ENCODE measurements at regions not wholly inside any gene's neighbourhood (a gene's known extent, or its start where the extent isn't known, plus 50 kb on each side); places are given as distances from the start of the nearest gene placed in this dataset.
"Not testable (repeated sequence)": the region's sequence is repeated elsewhere in the genome, so short reads cannot be mapped to it uniquely, and the experiment has no call there.

GRCh38 chr4:72765788-72766187 is 196.8 kb upstream of the ADAMTS3 start:
- not testable (repeated sequence) for H2AFZ ChIP-seq (ENCODE audit: low read length); H3K9me3 ChIP-seq (ENCODE audit: low read length); H3K4me2 ChIP-seq (ENCODE audit: low read depth, low read length, poor library complexity, severe bottlenecking); H3K36me3 ChIP-seq (ENCODE audit: insufficient read depth, low read length); H3K27me3 ChIP-seq (ENCODE audit: low read length); H3K9ac ChIP-seq (ENCODE audit: low read length); H3K4me1 ChIP-seq (ENCODE audit: low read length); H3K79me2 ChIP-seq (ENCODE audit: low read length); H3K27ac ChIP-seq (ENCODE audit: low read length); DNase-seq; H3K9me2 ChIP-seq (replicated peaks; ENCODE audit: insufficient read depth, low read length); H3K4me3 ChIP-seq (ENCODE audit: low read length); H4K20me1 ChIP-seq (ENCODE audit: insufficient read depth, low read depth, low read length)

GRCh38 chr4:72761368-72762038 is 192.5 kb upstream of the ADAMTS3 start:
- no peak overlapping the region for H3K27ac ChIP-seq (ENCODE audit: low read length)
- no peak overlapping the region for H2AFZ ChIP-seq (ENCODE audit: low read length)
- no peak overlapping the region for H3K4me2 ChIP-seq (ENCODE audit: low read depth, low read length, poor library complexity, severe bottlenecking)
- H3K4me1 ChIP-seq (ENCODE audit: low read length) = no peaks in the 10 kb centered on the region
- H3K27me3 ChIP-seq (ENCODE audit: low read length) = no peaks in the 10 kb centered on the region
- H3K9me2 ChIP-seq (replicated peaks; ENCODE audit: insufficient read depth, low read length) = no peaks in the 10 kb centered on the region
- H3K36me3 ChIP-seq (ENCODE audit: insufficient read depth, low read length) = no peaks in the 10 kb centered on the region
- no peaks in the 10 kb centered on the region for H4K20me1 ChIP-seq (ENCODE audit: insufficient read depth, low read depth, low read length)
- DNase-seq = no peak
- no peaks in the 10 kb centered on the region for H3K79me2 ChIP-seq (ENCODE audit: low read length)
- no peak overlapping the region for H3K4me3 ChIP-seq (ENCODE audit: low read length)
- no peak overlapping the region for H3K9ac ChIP-seq (ENCODE audit: low read length)
- no peaks in the 10 kb centered on the region for H3K9me3 ChIP-seq (ENCODE audit: low read length)

- not testable (repeated sequence) for H3K27me3 ChIP-seq (ENCODE audit: low read length); H3K9me2 ChIP-seq (replicated peaks; ENCODE audit: insufficient read depth, low read length); H3K9me3 ChIP-seq (ENCODE audit: low read length); H3K4me1 ChIP-seq (ENCODE audit: low read length); H3K36me3 ChIP-seq (ENCODE audit: insufficient read depth, low read length); H3K9ac ChIP-seq (ENCODE audit: low read length); H3K4me3 ChIP-seq (ENCODE audit: low read length); H4K20me1 ChIP-seq (ENCODE audit: insufficient read depth, low read depth, low read length); H3K4me2 ChIP-seq (ENCODE audit: low read depth, low read length, poor library complexity, severe bottlenecking); H2AFZ ChIP-seq (ENCODE audit: low read length); H3K27ac ChIP-seq (ENCODE audit: low read length); H3K79me2 ChIP-seq (ENCODE audit: low read length); DNase-seq
These were observed 184.4 kb upstream of the ADAMTS3 start for GRCh38 chr4:72753414-72753813.

DNA sequence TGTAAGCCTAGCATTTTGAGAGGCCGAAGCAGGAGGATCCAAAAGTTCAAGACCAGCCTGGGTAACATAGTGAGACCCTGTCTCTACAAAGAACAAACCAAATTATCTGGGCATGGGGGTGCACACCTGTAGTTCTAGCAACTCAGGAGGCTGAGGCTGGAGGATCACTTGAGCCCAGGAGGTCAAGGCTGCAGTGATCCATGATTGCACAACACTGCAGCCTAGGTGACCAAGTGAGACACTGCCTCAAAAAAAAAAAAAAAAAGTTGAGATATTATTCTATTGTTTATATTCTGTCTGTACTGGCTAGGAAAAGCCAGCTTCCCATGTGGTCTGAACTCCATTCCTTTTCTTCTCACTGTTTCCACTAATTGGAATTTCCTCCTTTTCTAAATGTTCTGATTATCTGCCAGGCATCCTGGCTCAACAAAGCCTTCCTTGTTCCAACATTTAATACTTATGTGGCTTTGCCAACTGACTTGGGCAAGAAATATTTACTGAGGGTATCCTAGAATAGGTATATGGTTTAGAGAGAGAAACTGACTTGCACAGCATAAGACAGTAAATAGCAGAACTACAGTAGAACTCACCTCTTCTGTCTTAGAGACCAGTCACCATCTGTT is 175.2 kb upstream of the ADAMTS3 start:
- H3K9ac ChIP-seq (ENCODE audit: low read length) = no peak overlapping the region
- no peak for DNase-seq
- H2AFZ ChIP-seq (ENCODE audit: low read length) = no peak overlapping the region
- no peaks in the 10 kb centered on the region for H4K20me1 ChIP-seq (ENCODE audit: insufficient read depth, low read depth, low read length)
- no peaks in the 10 kb centered on the region for H3K36me3 ChIP-seq (ENCODE audit: insufficient read depth, low read length)
- no peak overlapping the region for H3K4me3 ChIP-seq (ENCODE audit: low read length)
- no peaks in the 10 kb centered on the region for H3K4me1 ChIP-seq (ENCODE audit: low read length)
- H3K9me3 ChIP-seq (ENCODE audit: low read length) = no peaks in the 10 kb centered on the region
- no peaks in the 10 kb centered on the region for H3K27me3 ChIP-seq (ENCODE audit: low read length)
- no peaks in the 10 kb centered on the region for H3K79me2 ChIP-seq (ENCODE audit: low read length)
- no peaks in the 10 kb centered on the region for H3K9me2 ChIP-seq (replicated peaks; ENCODE audit: insufficient read depth, low read length)
- no peak overlapping the region for H3K4me2 ChIP-seq (ENCODE audit: low read depth, low read length, poor library complexity, severe bottlenecking)
- no peak overlapping the region for H3K27ac ChIP-seq (ENCODE audit: low read length)

GRCh38 chr4:72743078-72743477 is 174.1 kb upstream of the ADAMTS3 start:
- DNase-seq = no peak
- Histone ChIP-seq H3K4me3 (ENCODE audit: low read length) (no peak overlapping the region), H3K36me3 (ENCODE audit: insufficient read depth, low read length) (no peaks in the 10 kb centered on the region), H3K9me2 (replicated peaks; ENCODE audit: insufficient read depth, low read length) (no peaks in the 10 kb centered on the region), H3K27me3 (ENCODE audit: low read length) (no peaks in the 10 kb centered on the region), H3K9ac (ENCODE audit: low read length) (no peak overlapping the region), H3K9me3 (ENCODE audit: low read length) (no peaks in the 10 kb centered on the region), H3K27ac (ENCODE audit: low read length) (no peak overlapping the region), H2AFZ (ENCODE audit: low read length) (no peak overlapping the region), H3K79me2 (ENCODE audit: low read length) (no peaks in the 10 kb centered on the region), H3K4me2 (ENCODE audit: low read depth, low read length, poor library complexity, severe bottlenecking) (no peak overlapping the region), H3K4me1 (ENCODE audit: low read length) (no peaks in the 10 kb centered on the region), H4K20me1 (ENCODE audit: insufficient read depth, low read depth, low read length) (no peaks in the 10 kb centered on the region)

- Histone ChIP-seq H3K9me3 (ENCODE audit: low read length) (no peaks in the 10 kb centered on the region), H2AFZ (ENCODE audit: low read length) (no peak overlapping the region), H3K4me1 (ENCODE audit: low read length) (no peaks in the 10 kb centered on the region)
These were observed 146.3 kb upstream of the ADAMTS3 start for GRCh38 chr4:72715299-72715698.

GRCh38 chr4:72714482-72715279 is 145.7 kb upstream of the ADAMTS3 start:
- H3K4me2 ChIP-seq (ENCODE audit: low read depth, low read length, poor library complexity, severe bottlenecking) = no peak overlapping the region
- DNase-seq = no peak
- H3K9ac ChIP-seq (ENCODE audit: low read length) = no peak overlapping the region
- no peak overlapping the region for H3K4me3 ChIP-seq (ENCODE audit: low read length)
- H3K9me3 ChIP-seq (ENCODE audit: low read length) = no peaks in the 10 kb centered on the region
- H3K9me2 ChIP-seq (replicated peaks; ENCODE audit: insufficient read depth, low read length) = no peaks in the 10 kb centered on the region
- H4K20me1 ChIP-seq (ENCODE audit: insufficient read depth, low read depth, low read length) = no peaks in the 10 kb centered on the region
- no peaks in the 10 kb centered on the region for H3K79me2 ChIP-seq (ENCODE audit: low read length)
- H3K4me1 ChIP-seq (ENCODE audit: low read length) = no peaks in the 10 kb centered on the region
- no peak overlapping the region for H3K27ac ChIP-seq (ENCODE audit: low read length)
- H2AFZ ChIP-seq (ENCODE audit: low read length) = no peak overlapping the region
- no peaks in the 10 kb centered on the region for H3K36me3 ChIP-seq (ENCODE audit: insufficient read depth, low read length)
- H3K27me3 ChIP-seq (ENCODE audit: low read length) = no peaks in the 10 kb centered on the region

More at GRCh38 chr4:72715299-72715698, 146.3 kb upstream of the ADAMTS3 start:
- DNase-seq = no peak
- Histone ChIP-seq H4K20me1 (ENCODE audit: insufficient read depth, low read depth, low read length) (no peaks in the 10 kb centered on the region), H3K79me2 (ENCODE audit: low read length) (no peaks in the 10 kb centered on the region), H3K27ac (ENCODE audit: low read length) (no peak overlapping the region), H3K4me3 (ENCODE audit: low read length) (no peak overlapping the region), H3K36me3 (ENCODE audit: insufficient read depth, low read length) (no peaks in the 10 kb centered on the region), H3K9ac (ENCODE audit: low read length) (no peak overlapping the region), H3K4me2 (ENCODE audit: low read depth, low read length, poor library complexity, severe bottlenecking) (no peak overlapping the region), H3K27me3 (ENCODE audit: low read length) (no peaks in the 10 kb centered on the region), H3K9me2 (replicated peaks; ENCODE audit: insufficient read depth, low read length) (no peaks in the 10 kb centered on the region)

DNA sequence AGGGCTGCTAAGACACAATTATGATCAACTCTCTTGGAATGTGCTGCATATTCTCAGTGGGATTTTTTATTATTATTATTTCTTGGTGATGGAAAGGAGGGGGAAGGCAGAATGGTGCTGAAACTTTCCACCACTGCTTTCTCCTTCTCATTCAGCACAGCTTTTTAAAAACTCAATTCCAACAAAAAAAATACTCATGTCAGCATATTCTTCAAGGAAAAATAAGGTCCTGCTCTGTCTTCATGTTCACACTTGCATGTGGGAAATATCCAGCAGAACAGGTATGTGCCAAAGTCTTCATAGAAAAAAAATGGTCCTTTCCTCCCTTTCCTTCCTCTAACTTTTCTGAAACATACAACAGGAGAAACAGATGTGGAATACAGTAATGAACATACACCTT is 144.0 kb upstream of the ADAMTS3 start:
- H3K4me2 ChIP-seq (ENCODE audit: low read depth, low read length, poor library complexity, severe bottlenecking) = no peak overlapping the region
- H3K79me2 ChIP-seq (ENCODE audit: low read length) = no peaks in the 10 kb centered on the region
- H3K27me3 ChIP-seq (ENCODE audit: low read length) = no peaks in the 10 kb centered on the region
- no peaks in the 10 kb centered on the region for H3K36me3 ChIP-seq (ENCODE audit: insufficient read depth, low read length)
- no peaks in the 10 kb centered on the region for H3K9me3 ChIP-seq (ENCODE audit: low read length)
- no peak overlapping the region for H2AFZ ChIP-seq (ENCODE audit: low read length)
- H4K20me1 ChIP-seq (ENCODE audit: insufficient read depth, low read depth, low read length) = no peaks in the 10 kb centered on the region
- no peak overlapping the region for H3K9ac ChIP-seq (ENCODE audit: low read length)
- no peak overlapping the region for H3K27ac ChIP-seq (ENCODE audit: low read length)
- no peaks in the 10 kb centered on the region for H3K9me2 ChIP-seq (replicated peaks; ENCODE audit: insufficient read depth, low read length)
- DNase-seq = no peak
- no peak overlapping the region for H3K4me3 ChIP-seq (ENCODE audit: low read length)
- H3K4me1 ChIP-seq (ENCODE audit: low read length) = no peaks in the 10 kb centered on the region

Data from Karpas-422 (cell line).